Stimulated activated naive CD4-positive, alpha-beta T cell treated with Interleukin-2 at 50 U/mL for 16 hours (primary cell): ENCODE measurements at regions not wholly inside any gene's neighbourhood (a gene's known extent, or its start where the extent isn't known, plus 50 kb on each side); places are given as distances from the start of the nearest gene placed in this dataset.

Source experiments
- DNase-seq: peaks from one replicate; lab custom pipeline; 2025; lab: John Stamatoyannopoulos, UW

GRCh38 chr5:73311291-73312110, 137.1 kb downstream of the FOXD1 start:
- DNase-seq: no peak

DNA sequence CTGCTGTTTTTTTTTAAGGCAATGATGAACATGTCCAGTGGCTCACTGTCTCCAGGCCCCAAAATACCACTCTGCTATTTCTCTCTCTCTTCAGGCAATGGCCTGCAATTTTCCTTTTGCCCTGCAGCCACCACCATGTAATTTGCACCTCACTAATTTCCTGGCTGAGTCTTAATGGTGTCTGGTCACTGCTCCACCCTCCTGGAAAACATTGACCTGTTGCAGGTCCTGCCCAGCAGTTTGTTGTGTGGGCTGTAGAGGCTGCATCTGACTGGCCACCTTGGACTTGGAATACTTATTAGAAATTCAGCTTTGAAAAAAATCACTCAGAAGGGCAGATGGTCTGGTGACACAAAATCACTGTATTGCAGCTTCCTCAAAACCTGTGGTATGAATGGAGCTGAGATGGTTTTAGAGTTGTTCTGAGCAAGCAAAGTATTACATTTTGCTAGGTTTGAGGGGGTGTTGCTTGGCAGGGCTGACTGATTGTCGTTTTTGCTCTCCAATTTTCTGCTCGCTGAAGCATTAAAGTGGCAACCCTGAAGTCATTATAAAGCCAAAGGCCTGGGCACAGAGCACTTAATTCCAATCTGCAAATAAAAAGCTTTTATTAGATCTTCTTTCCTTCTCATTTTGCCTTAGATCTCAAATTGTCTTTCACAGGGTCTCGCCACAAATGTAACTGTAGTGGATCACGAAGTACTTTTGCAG, 134.8 kb downstream of the TMEM174 start:
- no peak for DNase-seq

- DNase-seq: no peak
Observed at GRCh38 chr5:73306741-73307275, 133.8 kb downstream of the TMEM174 start.

DNA sequence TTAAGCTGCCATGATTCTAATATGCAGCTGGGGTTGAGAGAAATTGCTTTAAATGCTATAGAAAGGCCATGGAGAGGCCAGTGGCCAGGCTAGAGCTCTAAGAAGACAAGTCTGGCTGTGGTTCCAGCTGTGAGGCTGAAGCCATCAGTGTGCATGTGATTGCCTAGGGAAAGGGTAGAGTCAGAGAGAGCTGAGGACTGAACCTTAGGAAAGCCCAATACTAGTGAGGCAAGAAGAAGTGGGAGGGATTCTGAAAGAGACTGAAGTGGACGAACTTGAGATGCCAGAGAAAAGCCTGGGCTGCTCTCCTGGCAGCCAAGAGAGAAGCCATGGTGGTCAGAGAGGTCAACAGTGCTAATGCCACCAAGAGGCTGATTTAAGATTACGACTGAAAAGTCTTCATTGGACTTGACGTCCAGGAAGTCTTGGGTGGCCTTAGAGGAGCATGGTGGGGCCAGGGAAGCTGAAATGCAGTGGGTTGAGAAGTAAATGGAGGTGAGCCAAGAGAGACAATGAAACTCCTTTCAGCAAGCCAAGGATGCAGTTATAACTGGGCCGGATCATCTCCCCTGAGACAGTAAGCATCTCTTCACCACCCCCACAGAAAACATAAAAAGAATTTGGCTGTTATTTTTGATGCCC, 133.2 kb downstream of the TMEM174 start:
- no peak for DNase-seq

GRCh38 chr5:73305386-73305785, 132.4 kb downstream of the TMEM174 start:
- no peak for DNase-seq

GRCh38 chr5:73304381-73304780, 131.4 kb downstream of the TMEM174 start:
- DNase-seq: no peak

DNA sequence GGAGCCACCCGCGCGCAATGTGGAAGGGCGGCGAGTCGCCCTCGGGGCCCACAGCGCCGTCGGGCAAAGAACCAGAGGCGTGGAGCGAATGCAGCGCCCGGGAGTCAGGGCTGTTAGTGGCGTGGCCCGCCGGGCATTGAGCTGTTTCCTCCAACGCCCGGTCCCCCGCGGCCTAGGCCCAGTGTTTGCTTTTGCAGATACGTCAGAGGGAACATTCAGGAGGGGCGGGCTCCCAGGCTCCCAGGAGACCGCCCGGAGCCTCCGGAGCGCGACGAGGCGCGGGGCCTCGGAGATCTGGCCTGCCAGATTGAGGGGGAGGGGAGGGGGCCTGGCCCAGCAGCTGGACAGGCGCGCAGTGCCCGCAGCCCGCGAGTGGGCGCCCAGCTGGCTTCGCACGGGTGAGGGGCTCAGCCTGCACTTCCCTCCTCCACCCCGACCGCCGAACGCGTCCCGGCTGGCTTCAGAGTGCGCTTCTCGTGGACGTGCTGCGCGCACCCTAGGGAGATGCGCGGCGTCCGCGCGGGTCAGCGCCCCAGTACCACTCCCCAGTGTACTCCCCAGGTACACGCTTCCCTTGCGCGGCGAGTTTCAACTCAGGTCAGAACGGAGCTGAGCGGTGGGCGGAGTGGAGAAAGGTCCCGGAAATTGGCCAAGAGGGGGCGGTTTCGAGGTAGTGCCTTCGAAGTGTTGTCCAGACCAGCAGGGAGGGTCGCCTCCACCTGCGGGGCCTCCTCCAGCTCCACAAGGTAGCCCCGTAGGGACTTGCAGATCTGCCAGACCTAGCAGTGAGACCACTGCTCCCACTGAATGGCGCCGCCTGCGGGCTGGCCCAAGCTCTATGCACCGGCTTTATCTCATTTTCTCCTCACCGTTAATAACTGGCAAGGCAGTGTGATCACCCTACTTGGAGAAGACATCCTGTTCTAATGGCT, 130.4 kb downstream of the TMEM174 start:
- DNase-seq: no peak

- DNase-seq: no peak
Observed at GRCh38 chr5:73302797-73303147, 129.8 kb downstream of the TMEM174 start.

GRCh38 chr5:73301208-73301901, 128.4 kb downstream of the TMEM174 start:
- DNase-seq: no peak

DNA sequence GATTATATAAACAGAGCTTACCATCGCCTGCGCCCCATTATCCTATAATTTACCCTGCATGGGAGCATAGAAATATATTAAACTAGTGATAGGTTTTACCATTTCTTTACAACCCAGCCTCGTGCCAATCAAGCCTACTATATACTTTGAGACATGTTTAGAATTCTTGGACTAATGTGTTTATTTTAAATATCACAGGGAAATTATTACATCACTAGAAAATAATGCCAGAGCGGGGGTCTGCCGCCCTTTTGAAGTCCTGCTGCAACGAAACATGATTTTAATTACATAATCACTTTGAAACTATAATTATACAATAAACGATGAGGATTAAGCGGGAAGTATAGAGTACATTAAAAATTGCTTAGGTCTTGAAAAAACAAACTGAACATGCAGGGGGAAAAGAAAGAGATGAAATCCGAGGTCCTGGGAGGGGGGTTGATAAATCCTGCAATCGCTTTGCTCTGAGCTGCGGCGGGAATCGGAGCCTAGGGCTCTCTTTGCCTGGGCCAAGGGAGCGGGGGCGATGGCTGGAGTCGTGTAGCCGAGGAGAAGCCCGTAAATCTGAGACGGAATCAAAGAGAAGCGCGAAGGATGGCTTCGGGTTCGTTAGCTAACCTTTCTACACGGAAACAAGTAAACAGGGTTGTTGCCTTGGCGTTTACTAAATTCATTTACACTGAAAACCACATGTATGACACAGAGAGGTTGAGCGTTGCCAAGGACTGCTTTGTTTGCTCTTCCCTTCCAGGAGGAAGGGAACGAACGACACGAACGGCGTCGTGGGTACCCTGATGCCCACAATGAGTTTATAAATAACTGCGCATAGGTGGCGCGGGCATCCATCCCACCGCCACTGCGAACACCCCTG, 127.6 kb downstream of the TMEM174 start:
- DNase-seq: no peak

GRCh38 chr5:73299665-73300336, 126.8 kb downstream of the TMEM174 start:
- DNase-seq: no peak

GRCh38 chr5:73298772-73299630, 126.0 kb downstream of the TMEM174 start:
- no peak for DNase-seq

DNA sequence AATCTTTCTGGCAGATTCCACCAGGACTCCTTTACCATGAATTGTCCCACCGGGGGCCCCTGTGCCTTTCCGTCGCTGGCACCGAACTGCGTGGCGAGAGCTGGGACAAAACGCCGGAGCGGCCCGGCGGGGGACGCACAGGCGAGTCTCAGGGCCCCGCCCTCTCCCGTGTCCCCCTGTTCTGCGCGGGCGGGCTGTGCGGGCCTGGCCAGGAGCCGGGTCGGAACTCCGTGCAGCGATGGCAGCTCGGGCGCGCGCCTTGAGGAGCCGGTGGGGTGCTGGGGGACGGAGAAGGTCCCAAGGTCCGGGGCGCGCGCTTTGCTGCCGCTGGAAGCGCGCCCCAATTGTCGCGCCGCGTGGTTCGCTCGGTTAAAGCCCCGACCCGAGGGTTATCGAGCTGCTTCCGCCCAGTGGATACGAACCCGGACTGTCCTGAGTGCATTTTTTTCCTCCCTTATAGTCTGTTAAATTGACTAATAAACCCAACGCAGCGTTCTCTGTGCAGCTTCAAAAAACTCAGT, 125.3 kb downstream of the TMEM174 start:
- DNase-seq: no peak

DNA sequence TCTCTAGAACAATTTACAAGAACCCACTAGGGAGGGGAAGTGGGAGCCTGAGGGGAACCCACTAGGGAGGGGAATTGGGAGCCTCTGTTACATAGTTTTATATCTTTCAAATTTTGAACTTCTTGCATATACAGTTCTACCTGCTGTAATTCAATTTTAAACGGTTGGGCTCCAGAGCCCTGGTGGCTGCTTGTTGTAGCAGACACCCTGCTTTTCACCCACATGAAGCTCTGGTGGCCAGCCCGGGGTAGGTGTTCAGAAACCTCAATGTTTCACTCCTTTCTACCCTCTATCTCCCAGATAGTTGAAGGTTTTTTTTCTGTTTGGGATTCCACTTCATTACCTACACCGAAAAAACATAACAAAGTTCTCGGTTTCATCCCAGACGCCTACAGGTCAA, 124.4 kb downstream of the TMEM174 start:
- no peak for DNase-seq

- DNase-seq: no peak
Observed at GRCh38 chr5:73296772-73297171, 123.8 kb downstream of the TMEM174 start.

DNA sequence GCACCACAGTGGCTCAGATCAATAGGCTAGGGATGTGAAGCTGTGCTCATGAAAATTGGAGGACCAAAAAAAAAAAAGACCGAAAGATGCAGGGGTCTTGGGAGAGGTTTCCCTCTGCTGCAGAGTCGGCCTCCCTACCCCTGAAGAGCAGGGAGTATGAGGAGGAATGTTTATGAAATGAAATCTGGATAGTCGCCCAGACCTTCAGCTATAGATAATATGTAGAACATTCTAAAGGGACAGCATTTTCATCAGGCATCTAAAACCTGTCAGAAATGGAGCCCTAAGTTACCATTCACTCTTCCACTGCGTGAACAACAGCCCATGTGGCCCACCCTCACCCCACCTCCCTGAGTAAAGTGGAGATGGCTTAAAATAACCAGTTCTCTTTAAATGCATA, 122.9 kb downstream of the TMEM174 start:
- DNase-seq: no peak

DNA sequence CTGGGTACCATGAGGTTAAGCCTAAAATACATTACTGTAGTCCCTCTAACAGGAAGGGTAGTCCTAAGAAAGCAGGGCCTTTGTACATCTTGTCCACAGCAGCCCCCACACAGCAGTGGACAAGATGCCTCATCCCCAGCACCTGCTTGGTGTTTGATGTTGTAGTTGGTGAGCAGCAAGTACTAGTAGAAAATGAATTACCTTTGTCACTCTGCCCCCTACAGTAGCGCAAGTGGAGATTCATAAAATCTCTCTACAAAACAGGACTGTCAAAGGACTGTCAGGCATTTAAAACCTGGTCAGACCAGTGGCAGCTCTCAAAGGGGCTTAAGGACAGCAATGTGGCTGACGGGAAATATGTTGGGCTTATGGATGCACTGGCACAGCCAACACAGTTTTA, 122.5 kb downstream of the TMEM174 start:
- no peak for DNase-seq

DNA sequence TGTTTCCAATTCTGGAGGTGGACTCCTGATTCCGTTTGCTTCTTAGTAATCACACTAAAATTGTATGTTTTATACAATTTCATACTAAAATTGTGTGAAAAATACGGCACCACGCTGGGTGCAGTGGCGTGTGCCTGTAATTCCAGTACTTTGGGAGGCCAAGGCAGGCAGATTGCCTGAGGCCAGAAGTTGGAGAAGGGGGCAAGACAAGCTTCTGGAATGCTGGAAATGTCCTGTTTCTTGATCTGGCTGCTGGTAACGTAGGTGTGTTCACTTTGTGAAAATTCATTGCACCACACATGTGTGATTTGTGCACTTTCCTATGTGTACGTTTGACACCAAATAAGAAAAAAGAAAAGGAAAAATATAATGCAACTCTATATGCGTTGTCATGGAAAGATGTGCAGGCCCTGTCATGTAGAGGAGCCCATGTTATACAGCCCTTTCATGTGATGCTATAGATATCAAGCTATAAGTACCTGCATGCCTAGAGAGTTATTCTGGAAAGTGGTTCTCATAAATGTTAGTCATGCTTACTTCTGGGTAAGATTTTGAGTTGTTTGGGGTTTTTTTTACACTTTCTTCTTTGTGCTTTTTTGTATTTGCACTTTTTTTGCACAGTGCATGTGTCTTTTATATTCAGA, 119.9 kb downstream of the TMEM174 start:
- no peak for DNase-seq
